HEK293 (cell line): ENCODE measurements at regions not wholly inside any gene's neighbourhood (a gene's known extent, or its start where the extent isn't known, plus 50 kb on each side); places are given as distances from the start of the nearest gene placed in this dataset.

Experiments
- CTCF ChIA-PET: fragments of 350-600 bp; formaldehyde crosslinking; extraction: SDS; loops from one replicate; lab custom pipeline; 2021; ENCODE audit warnings: antibody characterized with exemption; lab: Yijun Ruan, JAX
- POLR2A ChIA-PET: fragments of 300-600 bp; formaldehyde crosslinking; extraction: SDS; loops from one replicate; lab custom pipeline; 2020; ENCODE audit warnings: antibody characterized with exemption, inconsistent platforms; lab: Yijun Ruan, JAX
- H3K27ac ChIP-seq: fragments of 200-500 bp; sonication (Bioruptor generic); 2 replicates; pipeline ENCODE4 v1.5.1; 2014; ENCODE audit warnings: low read depth, low read length, control low read depth, inconsistent platforms; ENCODE audit errors: extremely low read depth
- H3K36me3 ChIP-seq, 2 experiments: fragments of 200-500 bp in 1 of 2; sonication (Bioruptor generic) in 1 of 2; 1 replicate in 1 of 2; 2 replicates in 1 of 2; pipeline ENCODE4 v1.5.1; 2014 to 2017; ENCODE audit warnings: inconsistent platforms in 2 of 2, low read length in 2 of 2; ENCODE audit not compliant: control insufficient read depth in 2 of 2, insufficient read depth in 1 of 2
- H3K4me1 ChIP-seq: fragments of 200-500 bp; sonication (Bioruptor generic); 2 replicates; pipeline ENCODE4 v1.5.1; 2014; ENCODE audit warnings: mild to moderate bottlenecking, low read length, inconsistent platforms; ENCODE audit not compliant: control insufficient read depth, insufficient read depth
- H3K4me3 ChIP-seq: 2 replicates; pipeline ENCODE4 v1.5.1; 2011; ENCODE audit warnings: low read depth, mild to moderate bottlenecking, control low read depth, low read length, moderate library complexity
- H3K9me3 ChIP-seq: fragments of 200-500 bp; sonication (Bioruptor generic); 2 replicates; pipeline ENCODE4 v1.5.1; 2014; ENCODE audit warnings: low read depth, low read length, inconsistent platforms; ENCODE audit not compliant: control insufficient read depth, insufficient read depth
- KLF10 ChIP-seq: fragments of 450-650 bp; IDR thresholded peaks from 2 replicates; pipeline ENCODE4 v1.5.1; 2018; ENCODE audit warnings: missing biosample characterization, mild to moderate bottlenecking, missing genetic modification characterization
- SP2 ChIP-seq: fragments of 450-650 bp; formaldehyde crosslinking; IDR thresholded peaks from 2 replicates; pipeline ENCODE4 v1.5.1; 2016; ENCODE audit warnings: missing biosample characterization, missing genetic modification characterization
- YY2 ChIP-seq: fragments of 450-650 bp; formaldehyde crosslinking; IDR thresholded peaks from 2 replicates; pipeline ENCODE4 v1.5.1; 2016; ENCODE audit warnings: missing biosample characterization, missing genetic modification characterization
- ZNF121 ChIP-seq: fragments of 450-650 bp; formaldehyde crosslinking; IDR thresholded peaks from 2 replicates; pipeline ENCODE4 v1.5.1; 2016; ENCODE audit warnings: missing biosample characterization, missing genetic modification characterization
- ZNF138 ChIP-seq: fragments of 450-650 bp; formaldehyde crosslinking; IDR thresholded peaks from 2 replicates; pipeline ENCODE4 v1.5.1; 2016; ENCODE audit warnings: missing biosample characterization, missing genetic modification characterization, borderline replicate concordance
- ZNF140 ChIP-seq: fragments of 450-650 bp; formaldehyde crosslinking; IDR thresholded peaks from 2 replicates; pipeline ENCODE4 v1.5.1; 2016; ENCODE audit warnings: missing biosample characterization, missing genetic modification characterization
- ZNF19 ChIP-seq: fragments of 450-650 bp; formaldehyde crosslinking; IDR thresholded peaks from 2 replicates; pipeline ENCODE4; 2016; ENCODE audit warnings: missing biosample characterization, missing genetic modification characterization, low read depth
- ZNF211 ChIP-seq: fragments of 450-650 bp; formaldehyde crosslinking; IDR thresholded peaks from 2 replicates; pipeline ENCODE4 v1.5.1; 2016; ENCODE audit warnings: low read depth, missing biosample characterization, missing genetic modification characterization
- ZNF24 ChIP-seq: fragments of 450-650 bp; formaldehyde crosslinking; IDR thresholded peaks from 2 replicates; pipeline ENCODE4 v1.5.1; 2016; ENCODE audit warnings: missing biosample characterization, missing genetic modification characterization
- ZNF302 ChIP-seq: fragments of 450-650 bp; formaldehyde crosslinking; IDR thresholded peaks from 2 replicates; pipeline ENCODE4 v1.5.1; 2016; ENCODE audit warnings: missing biosample characterization, missing genetic modification characterization, low read depth
- ZNF324 ChIP-seq: fragments of 450-650 bp; formaldehyde crosslinking; IDR thresholded peaks from 2 replicates; pipeline ENCODE4 v1.5.1; 2016; ENCODE audit warnings: missing biosample characterization, missing genetic modification characterization
- ZNF354C ChIP-seq: fragments of 450-650 bp; formaldehyde crosslinking; IDR thresholded peaks from 2 replicates; pipeline ENCODE4 v1.5.1; 2016; ENCODE audit warnings: missing biosample characterization, missing genetic modification characterization, low read depth, borderline replicate concordance
- ZNF366 ChIP-seq: fragments of 450-650 bp; formaldehyde crosslinking; conservative IDR thresholded peaks from 2 replicates; pipeline ENCODE4 v1.5.1; 2016; ENCODE audit warnings: missing biosample characterization, missing genetic modification characterization
- ZNF558 ChIP-seq: fragments of 450-650 bp; formaldehyde crosslinking; IDR thresholded peaks from 2 replicates; pipeline ENCODE4 v1.5.1; 2016; ENCODE audit warnings: missing biosample characterization, missing genetic modification characterization
- ZNF670 ChIP-seq: fragments of 450-650 bp; formaldehyde crosslinking; IDR thresholded peaks from 2 replicates; pipeline ENCODE4 v1.5.1; 2016; ENCODE audit warnings: missing biosample characterization, missing genetic modification characterization, low read depth
- ZNF677 ChIP-seq: fragments of 450-650 bp; IDR thresholded peaks from 2 replicates; pipeline ENCODE4 v1.5.0; 2018; ENCODE audit warnings: missing biosample characterization, mild to moderate bottlenecking, missing genetic modification characterization, moderate library complexity
- ZNF747 ChIP-seq: fragments of 450-650 bp; formaldehyde crosslinking; IDR thresholded peaks from 2 replicates; pipeline ENCODE4 v1.5.1; 2016; ENCODE audit warnings: missing biosample characterization, missing genetic modification characterization
- TF ChIP-seq, protein P1 (sequence below): fragments of 450-650 bp; formaldehyde crosslinking; IDR thresholded peaks from 2 replicates; pipeline ENCODE4 v1.5.1; 2016; ENCODE audit warnings: missing biosample characterization, missing genetic modification characterization
- TF ChIP-seq, protein P2 (sequence below): fragments of 450-650 bp; formaldehyde crosslinking; IDR thresholded peaks from 2 replicates; pipeline ENCODE4 v1.5.1; 2016; ENCODE audit warnings: missing biosample characterization, missing genetic modification characterization
- TF ChIP-seq, protein P3 (sequence below): fragments of 450-650 bp; formaldehyde crosslinking; IDR thresholded peaks from 2 replicates; pipeline ENCODE4 v1.5.1; 2016; ENCODE audit warnings: missing biosample characterization, missing genetic modification characterization

DNA sequence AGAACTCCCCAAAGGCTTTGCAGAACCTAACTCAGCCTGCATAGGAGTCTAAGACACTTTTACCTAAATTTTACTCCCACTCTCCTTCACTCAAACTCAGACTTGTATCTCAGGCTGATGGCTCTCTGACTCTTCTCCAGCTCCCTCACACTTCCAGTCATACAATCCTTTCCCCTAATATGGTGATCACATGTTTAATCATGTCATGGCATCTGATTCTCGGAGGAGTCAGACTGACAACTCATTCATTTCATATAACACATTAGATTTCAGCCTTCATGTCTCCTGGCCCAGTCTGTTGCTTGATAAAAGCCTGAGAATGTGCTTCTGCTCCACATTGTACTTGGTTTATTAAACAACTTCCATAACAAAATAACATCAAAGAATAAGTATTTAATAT is 1503.9 kb upstream of the TENM4 start:
- no peaks in the 10 kb centered on the region for H3K4me1 ChIP-seq
- ChIA-PET CTCF (interaction anchor here (0.7 kb wide), 1 partner anchor 58 kb away, joined by 3 read pairs; no protein-coding TSS in a partner anchor), POLR2A (no interaction called here)
- H3K27ac ChIP-seq: no peak overlapping the region
- no peak overlapping the region for H3K4me3 ChIP-seq
- no peak for TF ChIP-seq KLF10 (tag by site-specific recombination)
- TF ChIP-seq, protein P1, sequence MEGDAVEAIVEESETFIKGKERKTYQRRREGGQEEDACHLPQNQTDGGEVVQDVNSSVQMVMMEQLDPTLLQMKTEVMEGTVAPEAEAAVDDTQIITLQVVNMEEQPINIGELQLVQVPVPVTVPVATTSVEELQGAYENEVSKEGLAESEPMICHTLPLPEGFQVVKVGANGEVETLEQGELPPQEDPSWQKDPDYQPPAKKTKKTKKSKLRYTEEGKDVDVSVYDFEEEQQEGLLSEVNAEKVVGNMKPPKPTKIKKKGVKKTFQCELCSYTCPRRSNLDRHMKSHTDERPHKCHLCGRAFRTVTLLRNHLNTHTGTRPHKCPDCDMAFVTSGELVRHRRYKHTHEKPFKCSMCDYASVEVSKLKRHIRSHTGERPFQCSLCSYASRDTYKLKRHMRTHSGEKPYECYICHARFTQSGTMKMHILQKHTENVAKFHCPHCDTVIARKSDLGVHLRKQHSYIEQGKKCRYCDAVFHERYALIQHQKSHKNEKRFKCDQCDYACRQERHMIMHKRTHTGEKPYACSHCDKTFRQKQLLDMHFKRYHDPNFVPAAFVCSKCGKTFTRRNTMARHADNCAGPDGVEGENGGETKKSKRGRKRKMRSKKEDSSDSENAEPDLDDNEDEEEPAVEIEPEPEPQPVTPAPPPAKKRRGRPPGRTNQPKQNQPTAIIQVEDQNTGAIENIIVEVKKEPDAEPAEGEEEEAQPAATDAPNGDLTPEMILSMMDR: no peak
- no peak for TF ChIP-seq YY2 (tag by site-specific recombination)
- TF ChIP-seq ZNF24 (tag by site-specific recombination): no peak
- TF ChIP-seq ZNF677 (tag by site-specific recombination): no peak
- no peaks in the 10 kb centered on the region for H3K9me3 ChIP-seq
- H3K36me3 ChIP-seq: no peaks in the 10 kb centered on the region

DNA sequence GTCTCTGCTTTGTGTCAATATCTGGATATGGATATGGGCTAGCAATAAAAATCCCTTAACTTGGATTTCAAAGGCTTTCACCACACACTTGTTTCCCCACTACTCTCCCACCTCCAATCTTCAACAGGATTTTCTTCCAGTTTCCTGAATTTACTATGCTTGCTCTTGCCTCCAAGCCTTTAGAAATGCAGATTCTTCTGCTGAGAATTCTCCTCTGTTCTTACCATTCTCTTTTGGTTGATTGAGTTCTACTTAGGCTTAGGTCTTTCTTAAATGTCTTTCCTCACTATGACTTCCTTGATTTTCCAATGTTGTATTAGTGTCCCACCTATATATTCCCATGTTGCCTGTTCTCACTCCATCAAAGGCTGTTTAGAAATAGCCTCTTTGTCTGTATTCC is 1502.4 kb upstream of the TENM4 start:
- Histone ChIP-seq H3K4me3 (no peak overlapping the region), H3K9me3 (no peaks in the 10 kb centered on the region), H3K36me3 (no peaks in the 10 kb centered on the region), H3K27ac (no peak overlapping the region), H3K4me1 (no peaks in the 10 kb centered on the region)
- POLR2A ChIA-PET: no interaction called here
- TF ChIP-seq ZNF747 (tag by site-specific recombination): no peak
- no peak for TF ChIP-seq ZNF140
- TF ChIP-seq, protein P2, sequence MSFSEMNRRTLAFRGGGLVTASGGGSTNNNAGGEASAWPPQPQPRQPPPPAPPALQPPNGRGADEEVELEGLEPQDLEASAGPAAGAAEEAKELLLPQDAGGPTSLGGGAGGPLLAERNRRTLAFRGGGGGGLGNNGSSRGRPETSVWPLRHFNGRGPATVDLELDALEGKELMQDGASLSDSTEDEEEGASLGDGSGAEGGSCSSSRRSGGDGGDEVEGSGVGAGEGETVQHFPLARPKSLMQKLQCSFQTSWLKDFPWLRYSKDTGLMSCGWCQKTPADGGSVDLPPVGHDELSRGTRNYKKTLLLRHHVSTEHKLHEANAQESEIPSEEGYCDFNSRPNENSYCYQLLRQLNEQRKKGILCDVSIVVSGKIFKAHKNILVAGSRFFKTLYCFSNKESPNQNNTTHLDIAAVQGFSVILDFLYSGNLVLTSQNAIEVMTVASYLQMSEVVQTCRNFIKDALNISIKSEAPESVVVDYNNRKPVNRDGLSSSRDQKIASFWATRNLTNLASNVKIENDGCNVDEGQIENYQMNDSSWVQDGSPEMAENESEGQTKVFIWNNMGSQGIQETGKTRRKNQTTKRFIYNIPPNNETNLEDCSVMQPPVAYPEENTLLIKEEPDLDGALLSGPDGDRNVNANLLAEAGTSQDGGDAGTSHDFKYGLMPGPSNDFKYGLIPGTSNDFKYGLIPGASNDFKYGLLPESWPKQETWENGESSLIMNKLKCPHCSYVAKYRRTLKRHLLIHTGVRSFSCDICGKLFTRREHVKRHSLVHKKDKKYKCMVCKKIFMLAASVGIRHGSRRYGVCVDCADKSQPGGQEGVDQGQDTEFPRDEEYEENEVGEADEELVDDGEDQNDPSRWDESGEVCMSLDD (tag by site-specific recombination): no peak
- TF ChIP-seq ZNF366 (tag by site-specific recombination): no peak
- no peak for TF ChIP-seq ZNF121 (tag by site-specific recombination)
- no peak for TF ChIP-seq ZNF324 (tag by site-specific recombination)
- TF ChIP-seq ZNF558 (tag by site-specific recombination): no peak
- no peak for TF ChIP-seq SP2 (tag by site-specific recombination)
- TF ChIP-seq ZNF302 (tag by site-specific recombination): no peak
- no peak for TF ChIP-seq ZNF211
- TF ChIP-seq, protein P3, sequence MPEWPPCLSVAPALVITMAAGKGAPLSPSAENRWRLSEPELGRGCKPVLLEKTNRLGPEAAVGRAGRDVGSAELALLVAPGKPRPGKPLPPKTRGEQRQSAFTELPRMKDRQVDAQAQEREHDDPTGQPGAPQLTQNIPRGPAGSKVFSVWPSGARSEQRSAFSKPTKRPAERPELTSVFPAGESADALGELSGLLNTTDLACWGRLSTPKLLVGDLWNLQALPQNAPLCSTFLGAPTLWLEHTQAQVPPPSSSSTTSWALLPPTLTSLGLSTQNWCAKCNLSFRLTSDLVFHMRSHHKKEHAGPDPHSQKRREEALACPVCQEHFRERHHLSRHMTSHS (tag by site-specific recombination): no peak
- no peak for TF ChIP-seq ZNF138 (tag by site-specific recombination)
- CTCF ChIA-PET: no interaction called here

DNA sequence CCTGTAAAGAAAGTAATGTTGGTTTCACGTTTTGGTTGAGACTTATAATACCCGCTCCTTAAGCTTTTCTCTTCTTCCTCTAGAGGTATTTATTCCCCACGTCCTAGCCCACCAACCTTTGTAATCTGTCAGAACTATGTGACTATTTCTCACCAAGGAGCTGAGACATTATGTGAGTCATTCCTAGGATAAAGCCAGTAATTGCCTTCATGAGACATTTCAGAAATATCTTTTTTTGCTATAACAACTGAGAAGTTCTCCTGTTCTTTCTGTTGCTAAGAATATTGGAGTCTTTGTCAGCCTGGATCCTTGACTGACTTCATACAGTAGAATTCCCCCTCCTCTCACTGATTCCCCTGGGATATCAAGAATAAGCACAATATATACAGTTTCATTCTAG is 1497.0 kb upstream of the TENM4 start:
- no peaks in the 10 kb centered on the region for H3K4me1 ChIP-seq
- ChIA-PET CTCF (interaction anchor here (0.7 kb wide), 1 partner anchor 1203 kb away, joined by 3 read pairs; no protein-coding TSS in a partner anchor), POLR2A (no interaction called here)
- H3K36me3 ChIP-seq: no peaks in the 10 kb centered on the region
- no peaks in the 10 kb centered on the region for H3K9me3 ChIP-seq
- no peak overlapping the region for H3K4me3 ChIP-seq
- no peak for TF ChIP-seq ZNF19 (tag by site-specific recombination)
- no peak for TF ChIP-seq ZNF670 (tag by site-specific recombination)
- TF ChIP-seq ZNF354C (tag by site-specific recombination): no peak
- no peak overlapping the region for H3K27ac ChIP-seq
